Activated T-cell treated with anti-CD3 and anti-CD28 coated beads, Interleukin-2, amount 50 U/mL, for 72 hours (primary cell): ENCODE measurements at regions not wholly inside any gene's neighbourhood (a gene's known extent, or its start where the extent isn't known, plus 50 kb on each side); places are given as distances from the start of the nearest gene placed in this dataset.

Source experiments
- ATAC-seq, 2 donors: fragments of 150-1000 bp; cut with Tn5 transposase; replicated peaks in 1 of 2; 2 replicates each; pipeline ENCODE4 v1.10.0; 2021; ENCODE audit warnings: moderate library complexity in 2 of 2, mild to moderate bottlenecking in 1 of 2
- DNase-seq, 2 donors: peaks; one replicate each; pipeline ENCODE4 v3.0.0; 2021 to 2022; ENCODE audit warnings: mixed read lengths in 1 of 2
- H3K27ac Mint-ChIP-seq: one replicate; pipeline ENCODE4 v1.8.0; 2022; ENCODE audit warnings: mild to moderate bottlenecking, moderate library complexity, mixed read lengths
- H3K27me3 Mint-ChIP-seq: one replicate; pipeline ENCODE4 v1.8.0; 2022; ENCODE audit warnings: low read depth, mixed read lengths
- H3K36me3 Mint-ChIP-seq, 2 donors: one replicate each; pipeline ENCODE4 v1.8.0; 2022; ENCODE audit warnings: mixed read lengths in 2 of 2, mild to moderate bottlenecking in 1 of 2; ENCODE audit not compliant: insufficient read depth in 2 of 2
- H3K4me1 Mint-ChIP-seq: one replicate; pipeline ENCODE4 v1.8.0; 2022; ENCODE audit warnings: low read depth, mixed read lengths
- H3K4me3 Mint-ChIP-seq, 2 donors: one replicate each; pipeline ENCODE4 v1.8.0; 2022; ENCODE audit warnings: mild to moderate bottlenecking in 2 of 2, mixed read lengths in 2 of 2, moderate library complexity in 2 of 2
- H3K9me3 Mint-ChIP-seq, 2 donors: one replicate each; pipeline ENCODE4 v1.8.0; 2022; ENCODE audit warnings: mixed read lengths in 2 of 2

DNA sequence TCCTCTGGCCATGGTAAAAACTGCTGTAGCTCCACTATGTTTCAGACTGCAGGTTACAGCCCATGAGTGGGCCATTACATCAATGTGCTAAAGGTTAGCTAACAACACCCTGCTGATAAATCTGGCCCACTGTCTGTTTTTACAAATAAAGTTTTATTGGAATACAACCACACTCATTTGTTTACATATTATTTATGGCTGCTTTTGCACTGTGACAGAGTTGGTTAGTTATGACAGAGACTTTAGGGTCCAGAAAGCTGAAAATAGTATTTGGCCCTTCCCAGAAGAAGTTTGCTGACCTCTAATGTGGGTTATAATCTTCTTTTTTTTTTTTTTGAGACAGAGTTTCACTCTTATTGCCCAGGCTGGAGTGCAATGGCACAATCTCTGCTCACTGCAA, 134.2 kb upstream of the PWP1 start:
- Mint-ChIP-seq H3K27me3 (no peaks in the 10 kb centered on the region), H3K9me3 (no peaks in the 10 kb centered on the region), H3K36me3 (peaks cover 0 to 1% of the 10 kb centered on the region in 2 donors), H3K4me1 (no peaks in the 10 kb centered on the region), H3K27ac (no peak overlapping the region), H3K4me3 (no peak overlapping the region)
- DNase-seq (no peak), ATAC-seq (no peak)

DNA sequence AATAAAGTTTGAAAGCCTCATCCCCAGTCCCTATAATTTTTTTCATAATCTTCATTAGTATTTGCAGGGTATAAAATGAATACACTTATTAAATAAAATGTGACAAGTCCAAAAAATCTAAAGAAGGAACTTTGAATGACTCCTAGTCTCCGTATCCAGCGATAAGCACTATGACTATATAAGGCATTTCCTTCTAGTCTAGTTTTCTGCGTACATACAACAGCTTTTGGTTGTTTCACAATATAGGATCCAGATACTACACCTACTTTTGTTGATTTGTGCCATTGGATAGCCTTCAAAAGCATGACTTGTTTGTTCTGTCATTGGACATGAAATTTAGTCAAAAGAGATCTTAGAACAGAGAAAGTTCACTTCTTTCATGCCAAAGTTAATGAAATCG, 133.3 kb upstream of the PWP1 start:
- H3K4me3 Mint-ChIP-seq, result no peak overlapping the region
- no peak overlapping the region for H3K27ac Mint-ChIP-seq
- no peaks in the 10 kb centered on the region for H3K27me3 Mint-ChIP-seq
- H3K4me1 Mint-ChIP-seq, result no peaks in the 10 kb centered on the region
- DNase-seq (no peak), ATAC-seq (no peak)
- H3K9me3 Mint-ChIP-seq, result no peaks in the 10 kb centered on the region
- peaks cover 0 to 1% of the 10 kb centered on the region in 2 donors for H3K36me3 Mint-ChIP-seq

DNA sequence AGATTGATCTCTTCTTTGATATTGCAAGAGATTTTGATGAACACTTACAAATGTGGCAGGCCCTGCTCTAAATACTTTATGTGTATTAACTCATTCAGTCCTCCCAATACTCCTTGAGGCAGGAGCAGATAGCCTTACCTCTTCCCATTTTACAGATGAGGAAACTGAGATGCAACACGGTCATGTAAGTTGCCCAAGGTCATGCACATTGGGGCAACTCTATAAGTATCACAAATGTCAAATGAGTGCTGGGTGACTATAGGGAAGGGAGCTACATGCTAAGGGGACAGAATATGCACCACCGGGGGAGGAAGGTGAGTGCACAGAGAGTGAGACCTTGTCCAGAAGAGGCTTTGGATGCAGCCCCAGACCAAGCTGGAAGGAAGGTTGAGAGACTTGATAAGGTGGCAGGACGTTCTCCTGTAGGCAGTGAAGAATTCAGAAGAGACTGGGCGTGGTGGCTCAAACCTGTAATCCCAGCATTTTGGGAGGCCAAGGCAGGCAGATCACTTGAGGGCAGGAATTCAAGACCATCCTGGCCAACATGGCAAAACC, 132.3 kb upstream of the PWP1 start:
- ATAC-seq, result no peak
- H3K27ac Mint-ChIP-seq, result no peak overlapping the region
- H3K36me3 Mint-ChIP-seq, result no peaks in the 10 kb centered on the region
- H3K9me3 Mint-ChIP-seq, result no peaks in the 10 kb centered on the region
- no peak overlapping the region for H3K4me3 Mint-ChIP-seq
- DNase-seq, result no peak
- H3K4me1 Mint-ChIP-seq, result no peaks in the 10 kb centered on the region
- no peaks in the 10 kb centered on the region for H3K27me3 Mint-ChIP-seq

DNA sequence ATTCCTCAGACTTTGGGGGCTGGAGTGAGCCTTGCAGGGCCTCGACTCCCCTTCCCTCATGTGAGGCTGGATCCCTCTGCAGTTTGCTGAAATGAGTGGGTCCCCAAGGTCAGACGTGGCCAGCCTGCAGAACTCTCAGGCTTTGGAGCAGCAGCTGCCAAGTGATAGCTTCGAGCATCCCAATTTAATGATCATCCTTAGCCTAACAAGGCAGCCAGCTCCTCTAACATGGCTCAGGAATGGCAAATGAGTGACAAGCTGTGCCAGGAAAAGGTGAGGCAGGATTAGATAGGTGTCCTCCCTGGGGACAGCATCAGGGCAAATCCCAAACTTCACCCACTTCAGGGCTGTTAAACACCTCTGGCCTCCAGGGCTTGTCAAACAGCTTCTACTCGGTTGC, 130.7 kb upstream of the PWP1 start:
- no peak for DNase-seq
- no peak for ATAC-seq
- no peak overlapping the region for H3K27ac Mint-ChIP-seq
- no peaks in the 10 kb centered on the region for H3K4me1 Mint-ChIP-seq
- H3K27me3 Mint-ChIP-seq, result no peaks in the 10 kb centered on the region
- no peaks in the 10 kb centered on the region for H3K36me3 Mint-ChIP-seq
- no peaks in the 10 kb centered on the region for H3K9me3 Mint-ChIP-seq
- no peak overlapping the region for H3K4me3 Mint-ChIP-seq

DNA sequence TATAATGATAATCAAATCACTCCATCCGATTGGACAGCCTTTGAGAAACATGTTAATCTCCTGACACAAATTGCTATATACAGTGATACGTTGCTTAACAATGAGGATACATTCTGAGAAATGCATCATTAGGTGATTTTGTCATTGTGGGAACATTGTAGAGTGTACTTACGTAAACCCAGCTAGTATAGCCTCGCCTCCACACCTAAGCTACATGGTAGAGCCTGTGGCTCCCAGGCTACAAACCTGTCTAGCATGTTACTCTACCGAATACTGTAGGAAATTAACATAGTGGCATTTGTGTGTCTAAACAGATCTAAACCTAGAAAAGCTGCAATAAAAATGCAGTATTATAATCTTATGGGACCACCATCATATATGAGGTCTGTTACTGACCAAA, 128.6 kb upstream of the PWP1 start:
- H3K4me3 Mint-ChIP-seq, result no peak overlapping the region
- no peaks in the 10 kb centered on the region for H3K36me3 Mint-ChIP-seq
- no peaks in the 10 kb centered on the region for H3K4me1 Mint-ChIP-seq
- no peaks in the 10 kb centered on the region for H3K9me3 Mint-ChIP-seq
- H3K27me3 Mint-ChIP-seq, result no peaks in the 10 kb centered on the region
- DNase-seq (no peak), ATAC-seq (no peak)
- H3K27ac Mint-ChIP-seq, result no peak overlapping the region

DNA sequence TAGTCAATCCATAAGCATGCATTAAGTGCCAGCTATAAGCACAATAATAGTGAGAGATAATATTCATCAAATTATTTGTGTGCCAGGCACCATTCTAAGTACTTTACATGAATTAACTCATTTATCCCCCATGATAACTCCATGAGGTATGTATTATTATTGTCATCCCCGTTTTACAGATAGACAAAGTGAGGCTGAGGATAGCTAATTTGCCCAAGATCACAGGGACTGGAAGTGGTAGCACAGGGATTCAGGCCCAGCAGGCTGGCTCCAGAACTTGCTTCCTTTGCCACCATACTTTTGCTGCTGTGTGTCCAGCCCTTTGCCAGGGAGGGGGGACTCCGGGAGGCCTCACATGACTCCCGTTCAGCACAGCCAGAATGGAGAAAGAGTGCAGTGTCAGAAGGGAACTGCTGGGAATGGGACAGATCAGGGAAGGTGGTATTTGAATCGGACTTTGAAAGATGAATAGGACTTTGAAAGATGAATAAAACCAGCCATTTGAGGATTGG, 128.0 kb upstream of the PWP1 start:
- ATAC-seq, result no peak
- Mint-ChIP-seq H3K4me3 (no peak overlapping the region), H3K36me3 (no peaks in the 10 kb centered on the region), H3K4me1 (no peaks in the 10 kb centered on the region), H3K27ac (no peak overlapping the region), H3K9me3 (no peaks in the 10 kb centered on the region), H3K27me3 (no peaks in the 10 kb centered on the region)
- no peak for DNase-seq

DNA sequence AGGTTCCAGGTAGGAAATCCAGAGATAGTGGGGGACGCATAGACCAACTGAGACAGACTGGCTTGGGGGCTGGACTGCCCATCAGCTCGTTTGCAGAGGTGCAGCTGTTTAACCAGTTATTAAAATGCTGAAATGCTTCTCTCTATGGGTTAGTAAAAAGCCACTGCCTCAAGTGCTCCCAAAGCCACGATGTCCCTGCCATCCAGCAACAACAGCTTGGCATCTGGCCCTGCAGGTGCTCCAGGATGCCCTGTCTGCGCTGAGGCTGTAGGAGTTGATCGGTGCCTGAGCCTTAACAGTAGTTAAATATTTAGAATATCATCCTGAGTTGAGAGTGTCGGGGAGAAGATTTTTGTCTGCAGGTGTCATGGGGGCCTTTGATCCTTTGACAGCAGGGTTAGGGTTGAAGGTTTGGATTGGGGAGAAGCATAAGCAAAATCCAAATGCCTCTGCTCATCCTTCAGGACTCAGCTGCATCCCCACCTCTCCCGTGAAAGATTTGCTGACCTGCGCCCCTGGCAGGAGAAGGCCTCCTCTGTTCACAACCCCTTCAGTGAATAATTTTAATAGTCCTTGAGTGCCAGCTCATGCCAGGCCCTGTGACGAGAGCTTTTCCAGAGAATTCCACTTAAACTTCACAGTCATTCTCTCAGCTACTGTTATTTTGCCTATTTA, 127.3 kb upstream of the PWP1 start:
- Mint-ChIP-seq H3K4me1 (no peaks in the 10 kb centered on the region), H3K27me3 (no peaks in the 10 kb centered on the region), H3K36me3 (no peaks in the 10 kb centered on the region), H3K27ac (no peak overlapping the region), H3K9me3 (no peaks in the 10 kb centered on the region), H3K4me3 (no peak overlapping the region)
- ATAC-seq (no peak), DNase-seq (no peak)

DNA sequence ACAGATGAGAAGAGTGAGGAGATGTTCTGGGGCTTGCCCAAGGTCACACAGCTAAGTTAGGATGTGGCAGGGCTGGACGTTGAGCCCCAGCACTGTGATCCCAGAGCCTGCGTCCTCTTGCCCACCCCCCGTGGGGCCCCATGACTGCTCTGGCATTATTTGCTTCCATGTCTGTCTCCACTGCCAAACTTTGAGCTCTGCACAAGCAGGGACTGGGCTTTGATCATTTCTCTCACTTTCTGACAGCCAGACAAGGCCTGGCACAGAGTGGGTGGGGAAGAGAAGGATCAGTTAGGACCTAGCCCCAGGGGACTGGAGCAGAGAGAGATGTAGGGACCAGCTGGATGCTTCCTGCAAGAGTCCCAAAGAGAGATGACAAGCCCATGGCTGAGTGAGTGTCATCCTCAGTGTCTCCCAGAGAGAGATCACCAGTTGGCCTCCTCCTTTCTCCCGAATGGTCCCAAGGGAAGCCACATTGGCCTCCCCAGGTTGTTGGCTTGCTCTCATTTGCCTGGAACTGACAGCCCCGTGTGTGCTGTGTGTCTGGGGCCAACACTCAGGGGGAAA, 126.7 kb upstream of the PWP1 start:
- Mint-ChIP-seq H3K36me3 (no peaks in the 10 kb centered on the region), H3K9me3 (no peaks in the 10 kb centered on the region), H3K4me1 (no peaks in the 10 kb centered on the region), H3K27me3 (no peaks in the 10 kb centered on the region), H3K4me3 (no peak overlapping the region), H3K27ac (no peak overlapping the region)
- no peak for ATAC-seq
- DNase-seq, result no peak

DNA sequence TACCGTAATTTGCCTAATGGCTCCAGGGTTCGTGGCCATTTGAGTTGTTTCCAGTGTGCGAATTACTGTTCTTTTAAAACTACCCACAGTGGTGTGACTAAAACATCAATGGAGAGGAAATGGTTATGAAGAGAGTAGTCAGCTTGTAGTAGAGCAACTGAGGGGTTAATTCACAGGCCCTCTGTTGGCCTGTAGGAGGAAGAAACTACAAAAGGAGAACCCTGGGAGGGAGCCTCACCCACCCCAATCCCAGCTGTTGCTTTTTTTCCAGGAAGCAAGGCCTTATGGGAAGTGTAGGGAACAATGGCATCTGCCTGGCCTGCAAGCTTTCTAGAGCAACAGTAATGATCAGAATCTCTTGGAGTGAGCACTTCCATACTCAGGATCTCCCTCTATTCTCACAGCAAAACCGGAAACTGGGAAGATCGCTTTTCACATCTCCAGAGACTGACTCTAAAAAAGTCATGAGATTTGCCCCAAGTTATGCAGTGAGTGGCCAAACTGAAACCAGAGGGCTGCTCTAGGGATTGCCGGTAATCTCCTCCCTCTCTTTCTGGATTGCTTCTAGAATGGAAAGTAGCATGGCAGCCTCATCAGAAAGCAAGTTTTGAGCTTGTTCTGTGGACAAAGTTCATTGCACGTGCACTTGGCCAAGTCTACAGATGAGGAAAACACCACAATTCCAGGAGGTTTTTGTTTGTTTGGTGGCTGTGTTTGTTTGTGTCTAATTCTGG, 125.3 kb upstream of the PWP1 start:
- no peak for ATAC-seq
- H3K27me3 Mint-ChIP-seq, result no peaks in the 10 kb centered on the region
- H3K4me1 Mint-ChIP-seq, result no peaks in the 10 kb centered on the region
- no peak overlapping the region for H3K27ac Mint-ChIP-seq
- no peaks in the 10 kb centered on the region for H3K9me3 Mint-ChIP-seq
- no peak overlapping the region for H3K4me3 Mint-ChIP-seq
- no peaks in the 10 kb centered on the region for H3K36me3 Mint-ChIP-seq
- no peak for DNase-seq

DNA sequence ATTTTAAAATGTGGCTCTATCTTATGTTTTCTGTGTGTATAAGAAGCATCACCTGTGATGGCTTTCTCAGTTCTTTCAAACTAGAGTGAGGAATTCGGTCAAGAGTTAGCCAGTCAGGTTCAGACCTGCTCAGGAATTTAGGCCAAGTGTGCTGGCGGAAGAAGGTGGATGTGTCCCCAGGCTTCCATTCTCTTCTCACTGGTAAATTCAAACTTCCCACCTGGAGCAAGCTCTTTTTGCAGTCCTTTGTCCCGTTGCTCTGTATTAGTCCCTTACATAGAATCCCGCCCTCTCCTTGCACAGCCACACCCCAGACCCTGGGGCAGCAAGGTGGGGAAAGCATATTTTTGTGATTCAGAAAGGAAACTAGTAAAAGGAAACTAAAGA, 124.7 kb upstream of the PWP1 start:
- H3K9me3 Mint-ChIP-seq, result no peaks in the 10 kb centered on the region
- H3K27me3 Mint-ChIP-seq, result no peaks in the 10 kb centered on the region
- no peaks in the 10 kb centered on the region for H3K36me3 Mint-ChIP-seq
- ATAC-seq, result no peak
- no peaks in the 10 kb centered on the region for H3K4me1 Mint-ChIP-seq
- DNase-seq, result no peak
- no peak overlapping the region for H3K4me3 Mint-ChIP-seq
- H3K27ac Mint-ChIP-seq, result no peak overlapping the region

DNA sequence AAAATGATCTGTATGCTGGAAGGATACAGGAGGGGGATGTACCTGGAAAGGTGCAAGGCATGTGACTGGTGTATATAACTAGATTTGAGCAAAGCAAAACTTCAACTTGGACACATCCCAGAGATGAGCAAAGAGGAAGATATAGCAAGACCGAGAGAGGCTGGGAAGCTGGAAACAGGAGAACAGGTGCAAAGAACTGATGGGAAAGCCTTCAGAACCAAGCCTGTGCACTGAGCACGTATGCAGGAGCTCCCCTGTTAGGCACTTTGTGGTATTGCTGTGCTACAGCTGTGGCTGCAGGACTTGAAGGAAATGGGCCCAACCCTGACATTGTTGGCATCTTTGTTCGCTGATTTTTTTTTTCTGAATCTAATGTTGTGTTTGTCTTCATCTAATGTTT, 120.7 kb upstream of the PWP1 start:
- ATAC-seq, result no peak

DNA sequence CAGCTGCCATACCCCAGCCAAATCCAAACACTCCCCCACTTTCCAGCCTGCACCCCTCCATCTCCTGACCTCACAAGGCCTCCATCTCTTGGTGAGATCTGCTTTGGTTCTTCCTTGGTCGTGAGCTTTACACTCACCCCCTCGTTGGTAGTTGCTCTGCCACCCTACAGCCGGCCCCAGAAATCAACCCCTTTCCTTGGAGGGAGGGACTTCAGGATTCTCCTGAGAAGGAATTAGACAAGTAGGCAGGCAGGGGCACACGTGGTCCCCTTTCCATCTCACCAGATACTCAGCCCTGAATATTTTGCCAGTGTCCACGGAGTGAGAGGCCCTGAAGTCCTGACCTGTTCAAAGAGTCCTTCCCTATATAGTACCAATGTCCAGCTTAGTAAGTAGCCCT, 120.0 kb upstream of the PWP1 start:
- no peak overlapping the region for H3K4me3 Mint-ChIP-seq
- H3K36me3 Mint-ChIP-seq, result no peaks in the 10 kb centered on the region
- no peaks in the 10 kb centered on the region for H3K9me3 Mint-ChIP-seq
- DNase-seq, result no peak
- ATAC-seq, result no peak
- H3K4me1 Mint-ChIP-seq, result no peaks in the 10 kb centered on the region
- no peak overlapping the region for H3K27ac Mint-ChIP-seq
- no peaks in the 10 kb centered on the region for H3K27me3 Mint-ChIP-seq

More for the DNA sequence above, 120.7 kb upstream of the PWP1 start:
- Mint-ChIP-seq H3K27me3 (no peaks in the 10 kb centered on the region), H3K36me3 (no peaks in the 10 kb centered on the region), H3K4me1 (no peaks in the 10 kb centered on the region), H3K27ac (no peak overlapping the region), H3K4me3 (no peak overlapping the region), H3K9me3 (no peaks in the 10 kb centered on the region)
- DNase-seq, result no peak

DNA sequence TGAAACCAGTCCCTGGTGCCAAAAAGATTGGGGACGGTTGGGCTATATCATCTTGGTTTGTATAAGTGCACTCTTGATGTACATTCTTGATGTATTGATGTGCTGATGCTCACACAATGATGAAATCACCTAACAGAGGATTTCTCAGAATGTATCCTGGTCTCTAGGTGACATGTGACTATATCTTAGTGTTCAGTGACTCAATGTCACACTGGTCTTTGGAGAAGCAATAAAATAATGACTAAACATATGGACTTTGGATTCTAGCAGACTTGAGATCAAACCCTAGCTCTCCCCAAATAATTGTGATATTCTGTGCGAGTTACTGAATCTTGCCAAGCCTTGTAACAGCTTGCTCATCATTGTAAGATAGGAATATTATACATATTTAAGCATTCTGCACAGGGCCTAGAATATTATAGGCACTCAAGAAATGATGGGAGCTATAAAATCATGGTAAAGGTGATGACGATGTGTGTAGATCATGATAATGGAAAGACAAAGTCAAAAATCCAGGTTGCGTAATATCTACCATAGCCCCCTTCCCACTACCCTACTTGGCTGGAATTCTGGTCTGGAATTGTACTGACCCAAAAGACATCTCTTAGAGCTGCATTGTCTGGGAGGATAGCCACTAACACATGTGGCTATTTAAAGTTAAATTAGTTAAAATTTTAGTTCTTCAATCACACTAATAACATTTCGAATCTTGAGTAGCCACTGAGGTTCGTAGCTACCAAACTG, 117.6 kb upstream of the PWP1 start:
- Mint-ChIP-seq H3K27me3 (no peaks in the 10 kb centered on the region), H3K36me3 (peaks cover 0 to 2% of the 10 kb centered on the region in 2 donors), H3K4me3 (no peak overlapping the region), H3K4me1 (no peaks in the 10 kb centered on the region), H3K27ac (no peak overlapping the region), H3K9me3 (no peaks in the 10 kb centered on the region)
- ATAC-seq (no peak), DNase-seq (no peak)
